Kidney capillary endothelial cell (primary cell): ENCODE measurements at regions not wholly inside any gene's neighbourhood (a gene's known extent, or its start where the extent isn't known, plus 50 kb on each side); places are given as distances from the start of the nearest gene placed in this dataset.
"Not testable (repeated sequence)": the region's sequence is repeated elsewhere in the genome, so short reads cannot be mapped to it uniquely, and the experiment has no call there.

Source experiments
- DNase-seq: peaks from one replicate; pipeline ENCODE4 v3.0.0-alpha.2; 2018; ENCODE audit warnings: low spot score

DNA sequence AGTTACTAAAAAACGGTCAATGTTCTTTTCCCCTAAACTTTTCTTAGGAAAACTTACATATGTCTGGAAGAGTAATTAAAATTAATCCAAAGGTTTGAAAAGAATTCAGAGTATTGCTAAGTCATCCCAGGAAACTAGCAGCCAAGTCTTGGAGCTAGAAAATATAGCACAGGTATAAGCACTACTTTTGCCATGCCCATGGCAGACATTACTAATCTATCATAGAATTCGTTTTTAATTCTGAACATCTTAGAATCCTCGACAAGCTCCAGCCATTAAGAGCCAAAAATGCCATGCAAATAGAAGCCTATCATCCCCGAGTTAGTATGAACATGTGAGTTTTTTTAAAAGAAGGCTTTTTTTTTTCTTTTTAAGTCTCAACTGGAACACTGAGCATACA, 395.0 kb downstream of the ZEB2 start:
- no peak for DNase-seq

DNA sequence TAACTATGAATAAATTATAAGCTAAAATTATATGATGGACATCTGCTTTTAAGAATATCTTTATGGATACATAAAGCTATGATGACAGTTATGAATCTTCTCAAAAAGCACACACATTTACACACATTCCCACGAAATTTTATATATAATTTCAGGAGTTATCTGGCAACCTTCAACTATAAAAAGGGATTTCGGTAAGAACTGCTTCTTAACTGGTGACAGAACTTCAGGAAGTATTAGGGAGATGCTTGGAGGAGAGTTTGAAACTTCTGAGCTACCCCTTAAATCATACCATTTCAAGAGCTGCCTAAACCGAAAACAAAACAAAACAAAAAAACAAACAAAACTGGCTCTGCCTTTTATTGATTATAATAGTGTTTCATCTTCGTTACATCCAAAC, 399.4 kb downstream of the ZEB2 start:
- no peak for DNase-seq

DNA sequence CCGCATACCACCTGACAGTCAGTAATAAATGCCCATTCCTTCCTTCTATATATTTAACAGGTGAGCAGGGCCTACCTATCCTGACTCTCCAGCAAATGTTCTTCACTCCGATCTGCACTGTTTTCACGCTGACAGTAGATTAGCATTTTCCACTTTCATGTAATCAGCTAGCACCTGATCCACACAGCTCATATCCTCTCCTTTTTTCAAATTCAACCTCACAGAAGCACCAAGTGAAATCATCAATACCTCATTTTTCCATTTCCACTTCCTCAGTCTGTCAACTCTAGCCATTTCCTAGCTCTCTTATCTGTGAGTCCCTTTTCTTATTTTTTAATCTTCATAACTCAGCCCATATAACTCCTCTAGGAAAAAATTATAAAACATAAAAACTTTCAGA, 402.8 kb downstream of the ZEB2 start:
- DNase-seq, result no peak

DNA sequence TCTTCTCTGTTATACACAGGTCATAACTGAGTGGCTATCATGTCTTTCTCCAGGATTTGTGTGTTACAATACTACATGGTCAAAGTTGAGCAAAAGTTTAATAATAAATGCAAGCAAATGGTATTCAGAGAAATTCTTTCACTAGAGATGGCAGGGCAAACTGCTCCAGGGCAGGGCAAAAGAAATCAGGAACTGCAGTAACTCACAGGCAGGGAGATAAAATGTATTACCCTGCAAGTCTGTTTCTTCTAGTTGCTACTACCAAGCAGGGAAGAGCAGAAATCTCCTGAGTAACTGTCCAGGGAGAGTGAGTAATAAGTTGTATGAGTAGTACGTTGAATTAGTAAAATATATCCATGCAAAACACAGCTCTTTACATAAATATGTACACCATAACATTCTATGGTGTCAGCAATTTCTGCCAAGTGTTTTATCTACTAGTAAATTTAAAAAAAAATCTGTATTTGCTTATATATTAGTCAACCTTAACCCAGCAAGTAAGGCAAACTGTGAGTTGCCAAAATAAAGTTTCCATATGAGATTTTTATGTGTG, 404.1 kb downstream of the ZEB2 start:
- no peak for DNase-seq

DNA sequence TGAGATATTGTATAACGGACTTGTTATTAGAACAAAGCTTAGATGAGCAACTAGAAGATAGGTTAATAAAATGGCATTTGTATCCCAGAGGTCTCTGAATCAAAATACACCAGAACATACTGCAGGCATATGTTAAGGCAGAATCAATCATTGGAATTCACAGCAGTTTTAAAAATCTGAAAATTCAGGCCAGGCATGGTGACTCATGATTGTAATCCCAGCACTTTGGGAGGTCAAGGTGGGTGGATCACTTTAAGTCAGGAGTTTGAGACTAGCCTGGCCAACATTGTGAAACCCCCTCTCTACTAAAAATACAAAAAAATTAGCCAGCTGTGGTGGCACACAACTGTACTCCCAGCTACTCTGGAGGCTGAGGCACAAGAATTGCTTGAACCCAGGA, 405.2 kb downstream of the ZEB2 start:
- no peak for DNase-seq

DNA sequence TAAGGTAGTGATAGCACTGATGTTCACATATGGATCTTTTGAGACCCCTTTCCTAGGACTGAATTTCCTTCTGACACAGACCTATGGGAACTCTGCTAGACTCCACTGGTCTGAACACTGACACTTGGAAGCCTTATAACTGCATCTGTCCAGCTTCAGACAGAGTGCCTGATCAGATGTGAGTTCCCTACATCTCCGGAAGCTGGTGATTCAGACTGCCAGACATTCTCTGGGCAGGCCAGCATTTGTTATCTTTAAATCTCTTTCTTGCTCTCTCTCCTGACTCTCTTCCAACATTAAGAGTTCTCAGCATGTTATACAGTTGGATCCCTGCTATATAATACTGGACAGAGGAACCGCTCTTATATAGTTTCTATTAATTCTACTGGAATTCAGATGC, 408.5 kb downstream of the ZEB2 start:
- no peak for DNase-seq

DNA sequence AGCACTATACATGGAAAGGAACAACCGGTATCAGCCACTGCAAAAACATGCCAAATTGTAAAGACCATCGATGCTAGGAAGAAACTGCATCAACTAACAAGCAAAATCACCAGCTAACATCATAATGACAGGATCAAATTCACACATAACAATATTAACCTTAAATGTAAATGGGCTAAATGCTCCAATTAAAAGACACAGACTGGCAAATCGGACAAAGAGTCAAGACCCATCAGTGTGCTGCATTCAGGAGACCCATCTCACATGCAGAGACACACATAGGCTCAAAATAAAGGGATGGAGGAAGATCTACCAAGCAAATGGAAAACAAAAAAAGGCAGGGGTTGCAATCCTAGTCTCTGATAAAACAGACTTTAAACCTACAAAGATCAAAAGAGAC, 413.8 kb downstream of the ZEB2 start:
- DNase-seq, result not testable (repeated sequence)

DNA sequence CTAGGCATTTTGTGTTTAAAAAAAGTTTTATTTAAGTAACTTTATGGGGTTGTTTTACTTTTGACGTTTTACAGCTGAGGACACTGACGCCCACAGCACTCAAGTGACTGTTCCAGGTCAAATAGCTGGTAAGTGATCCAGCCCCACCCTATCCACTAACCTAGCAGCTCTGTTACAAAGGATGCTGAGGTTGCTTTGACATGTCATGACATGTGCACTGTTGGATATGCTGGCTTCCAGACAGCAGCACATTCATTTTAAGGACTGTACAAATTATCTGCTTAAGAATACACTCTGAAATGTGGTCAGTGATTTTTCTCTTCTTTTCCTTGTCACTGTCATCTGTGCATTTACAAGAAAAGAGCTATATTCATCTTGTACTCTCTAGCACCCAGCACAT, 417.5 kb downstream of the ZEB2 start:
- DNase-seq, result no peak

DNA sequence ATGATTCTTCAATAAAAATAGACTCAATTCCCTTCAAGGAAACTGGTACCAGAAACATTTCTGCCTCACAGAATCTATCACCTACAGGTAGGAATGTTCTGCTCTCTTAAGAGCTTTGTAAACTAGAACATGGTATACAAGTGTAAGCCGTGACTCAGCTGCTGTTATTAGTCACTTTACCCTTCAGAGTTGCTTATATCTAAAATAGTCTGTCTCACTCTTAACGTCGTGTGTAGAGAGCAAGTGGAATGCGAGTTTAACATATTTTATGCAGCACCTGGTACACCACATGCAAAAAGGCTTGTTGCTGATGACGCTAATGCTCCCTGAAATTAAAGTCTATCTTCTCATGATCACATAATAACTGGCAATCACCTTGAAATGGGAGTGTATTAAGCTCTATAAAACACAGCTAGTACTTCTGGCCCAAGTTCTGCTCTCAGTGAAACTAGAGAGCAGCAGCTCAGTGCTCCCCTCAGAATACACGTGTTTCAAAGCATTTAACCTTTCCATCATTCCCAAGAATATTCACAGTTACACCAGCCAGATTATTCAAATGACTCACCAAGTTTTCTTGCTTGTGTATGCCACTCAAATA, 420.0 kb downstream of the ZEB2 start:
- no peak for DNase-seq

DNA sequence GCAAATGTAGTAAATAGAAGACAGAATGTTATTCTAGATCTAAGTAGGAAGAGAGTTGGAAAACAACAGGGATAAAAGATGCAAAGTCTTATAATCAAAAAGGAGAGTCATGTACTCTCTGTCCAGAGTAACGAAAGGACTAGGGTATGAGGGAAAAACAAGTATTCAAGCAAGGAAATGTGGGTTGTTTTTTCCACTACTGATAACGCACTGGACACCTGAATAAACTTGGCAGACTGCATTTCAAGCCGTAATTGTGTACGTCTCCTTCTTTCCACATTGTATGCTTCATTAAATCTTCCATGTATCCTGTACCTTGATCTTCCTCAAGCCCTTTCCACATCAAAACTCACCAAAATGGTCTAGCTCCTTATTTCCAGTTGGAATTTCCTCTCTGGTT, 420.6 kb downstream of the ZEB2 start:
- no peak for DNase-seq

DNA sequence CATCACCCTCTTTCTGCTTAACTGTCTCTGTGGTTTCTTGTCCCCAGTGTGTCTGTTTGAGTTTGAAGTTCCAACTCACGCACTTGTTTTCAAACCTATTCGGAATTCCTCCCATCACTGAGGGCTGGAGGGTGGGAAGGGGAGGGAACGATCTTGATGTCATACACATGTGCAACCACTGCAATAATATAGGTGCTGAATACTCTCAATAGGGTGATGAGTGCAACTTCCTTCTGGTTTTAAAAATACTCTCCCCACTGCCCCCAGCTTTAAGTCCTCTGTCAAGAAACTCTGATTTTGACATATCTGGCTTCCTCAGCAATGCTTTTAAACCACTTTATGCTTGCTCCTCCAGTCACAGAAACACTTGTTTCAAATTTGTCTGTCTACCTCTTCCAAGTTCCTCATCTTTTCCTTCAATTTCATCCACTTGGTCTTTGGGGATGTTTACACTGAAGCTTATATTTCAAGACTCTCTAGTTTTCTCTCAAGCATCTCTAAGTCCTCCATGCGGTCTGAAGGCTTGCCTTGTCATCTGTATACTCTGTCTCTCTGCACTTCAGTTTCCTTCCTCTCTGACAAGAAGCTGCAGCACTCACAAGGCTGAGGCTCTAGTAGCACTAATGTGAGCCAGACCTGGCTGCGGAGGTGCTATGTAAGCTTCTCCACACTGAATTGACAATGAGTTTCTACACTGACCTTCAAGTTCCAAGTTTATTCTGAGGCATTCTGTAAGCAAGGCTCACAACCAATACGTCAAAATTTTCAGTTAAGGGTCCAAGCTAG, 422.3 kb downstream of the ZEB2 start:
- no peak for DNase-seq

DNA sequence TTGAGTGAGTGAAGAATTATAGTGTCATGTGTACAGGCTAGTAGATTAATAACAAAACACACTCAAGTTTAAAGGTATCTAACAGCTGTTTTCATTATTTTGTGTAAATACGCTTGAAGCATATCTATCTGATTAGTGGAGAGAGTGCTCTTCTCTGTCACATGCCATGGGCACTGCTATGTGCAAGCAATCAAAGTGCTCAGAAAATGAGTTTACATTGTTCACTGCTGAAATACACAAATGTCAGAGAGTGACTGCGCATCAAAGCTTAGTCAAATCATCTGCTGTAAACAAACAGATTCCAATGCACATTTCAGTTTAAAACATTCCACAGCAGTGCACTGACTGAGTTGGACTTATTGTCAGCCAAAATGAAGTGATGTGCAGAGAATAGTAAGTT, 423.4 kb downstream of the ZEB2 start:
- no peak for DNase-seq

DNA sequence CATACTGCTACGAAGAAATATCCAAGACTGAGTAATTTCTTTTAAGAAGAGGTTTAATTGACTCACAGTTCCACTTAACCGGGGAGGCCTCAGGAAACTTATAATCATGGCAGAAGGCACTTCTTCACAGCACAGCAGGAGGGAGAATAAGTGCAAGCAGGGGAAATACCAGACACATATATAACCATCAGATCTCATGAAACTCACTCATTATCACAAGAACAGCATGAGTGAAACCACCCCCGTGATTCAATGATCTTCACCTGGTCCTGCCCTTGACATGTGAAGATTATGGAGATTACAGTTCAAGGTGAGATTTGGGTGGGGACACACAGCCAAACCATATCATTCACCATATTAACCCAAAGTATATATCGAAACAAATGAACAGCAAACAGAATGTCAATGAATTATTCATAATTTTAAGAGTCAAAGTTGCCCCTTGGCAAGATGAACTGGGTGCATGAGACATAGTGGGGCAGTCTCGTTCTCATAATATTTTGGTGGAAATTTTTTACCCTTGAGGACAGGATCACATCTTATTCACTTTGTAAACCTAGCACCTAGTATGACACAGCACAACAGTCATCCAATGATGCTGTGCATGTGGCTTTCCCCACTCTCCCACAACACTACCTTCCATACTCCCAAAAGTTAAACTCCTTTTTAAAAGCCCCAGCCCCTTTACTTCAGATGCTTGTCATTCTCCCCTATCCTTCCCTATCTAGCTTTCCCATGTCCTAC, 425.3 kb downstream of the ZEB2 start:
- no peak for DNase-seq

DNA sequence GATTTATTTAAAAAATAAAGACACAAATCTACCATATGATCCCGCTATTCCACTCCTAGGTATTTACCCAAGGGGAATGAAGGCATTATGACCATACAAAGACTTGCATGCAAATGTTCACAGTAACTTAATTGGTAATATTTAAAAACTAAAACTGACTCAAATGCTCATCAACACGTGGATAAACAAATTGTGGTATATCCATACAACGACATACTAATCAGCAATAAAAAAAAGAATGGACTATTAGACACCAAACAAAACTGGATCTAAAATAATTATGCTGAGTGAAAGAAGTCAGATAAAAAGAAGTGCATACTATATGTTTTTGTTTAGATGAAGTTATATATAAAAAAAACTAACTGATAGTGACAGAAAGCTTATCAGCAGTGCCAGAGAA, 428.3 kb downstream of the ZEB2 start:
- no peak for DNase-seq

DNA sequence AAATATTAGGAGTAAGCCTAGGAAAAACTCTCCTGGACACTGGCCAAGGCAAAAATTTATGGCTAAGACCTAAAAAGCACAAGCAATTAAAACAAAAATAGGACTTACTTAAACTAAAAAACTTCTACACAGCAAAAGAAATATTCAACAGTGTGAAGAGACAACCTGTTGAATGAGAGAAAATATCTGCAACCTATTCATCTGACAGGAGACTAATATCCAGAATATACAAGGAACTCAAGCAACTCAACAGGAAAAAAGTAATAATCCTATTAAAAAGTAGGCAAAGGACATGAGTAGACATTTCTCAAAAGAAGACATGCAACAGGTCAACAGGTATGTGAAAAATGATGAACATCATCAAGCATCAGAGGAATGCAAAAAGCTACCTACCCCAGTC, 431.1 kb downstream of the ZEB2 start:
- DNase-seq, result no peak

DNA sequence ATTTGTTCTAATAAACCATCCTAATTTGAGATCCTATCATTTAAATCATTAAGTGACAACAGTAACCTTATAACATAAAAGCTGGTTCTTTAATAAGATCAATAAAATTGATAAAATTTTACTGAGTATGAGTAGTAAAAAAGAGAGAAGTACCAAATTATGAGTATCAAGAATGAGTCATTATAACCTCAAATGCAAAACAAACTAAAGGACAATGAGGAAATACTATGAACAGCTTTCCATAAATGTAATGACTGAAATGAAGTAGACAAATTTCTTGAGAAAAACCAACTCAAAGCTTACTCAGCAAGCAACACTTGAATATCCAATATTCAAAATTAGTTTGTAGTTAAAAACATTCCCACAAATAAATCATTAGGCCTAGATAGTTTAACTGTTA, 433.0 kb downstream of the ZEB2 start:
- no peak for DNase-seq

DNA sequence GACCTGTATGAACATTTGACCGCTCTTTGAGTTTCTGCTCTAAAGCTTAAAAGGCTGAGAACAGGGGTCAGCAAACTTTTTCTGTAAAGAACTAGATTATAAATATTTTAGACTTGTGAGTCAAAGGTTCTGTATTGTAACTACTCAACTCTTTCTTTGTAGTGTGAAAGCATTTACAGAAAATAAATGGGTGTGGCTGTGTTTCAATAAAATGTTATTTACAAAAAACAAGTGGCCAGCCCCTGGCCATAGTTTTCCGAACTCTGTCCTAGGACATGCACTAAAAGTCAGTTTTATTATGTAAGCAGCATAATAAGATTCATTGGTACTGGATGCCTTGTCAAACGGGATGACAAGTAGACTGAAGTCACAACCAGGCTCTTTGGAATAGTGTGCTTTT, 434.9 kb downstream of the ZEB2 start:
- no peak for DNase-seq

DNA sequence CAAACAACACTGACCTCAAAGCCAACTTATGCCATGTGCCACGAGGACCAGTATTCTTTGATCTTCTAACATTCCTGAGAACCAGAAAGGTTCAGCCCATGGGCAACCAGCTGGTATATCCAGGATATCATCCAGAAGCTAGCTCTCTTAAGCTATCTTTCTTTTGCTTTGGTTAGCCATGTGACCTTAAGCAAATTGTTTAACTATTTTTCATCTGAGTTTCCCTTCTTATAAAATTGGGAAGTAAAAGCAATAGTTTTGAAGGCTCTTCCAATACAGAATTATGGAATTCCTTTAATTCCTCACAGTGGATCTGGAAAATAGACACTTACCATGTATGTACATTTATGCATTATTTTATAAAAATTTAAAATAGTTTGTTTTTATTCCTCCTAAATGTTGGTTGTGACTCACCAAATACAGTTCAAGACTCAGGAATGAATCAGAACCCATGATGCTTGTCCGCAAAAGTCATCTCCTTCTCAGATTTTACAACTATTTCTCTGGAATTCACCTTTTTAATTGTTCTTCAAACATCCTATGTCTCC, 435.7 kb downstream of the ZEB2 start:
- no peak for DNase-seq

DNA sequence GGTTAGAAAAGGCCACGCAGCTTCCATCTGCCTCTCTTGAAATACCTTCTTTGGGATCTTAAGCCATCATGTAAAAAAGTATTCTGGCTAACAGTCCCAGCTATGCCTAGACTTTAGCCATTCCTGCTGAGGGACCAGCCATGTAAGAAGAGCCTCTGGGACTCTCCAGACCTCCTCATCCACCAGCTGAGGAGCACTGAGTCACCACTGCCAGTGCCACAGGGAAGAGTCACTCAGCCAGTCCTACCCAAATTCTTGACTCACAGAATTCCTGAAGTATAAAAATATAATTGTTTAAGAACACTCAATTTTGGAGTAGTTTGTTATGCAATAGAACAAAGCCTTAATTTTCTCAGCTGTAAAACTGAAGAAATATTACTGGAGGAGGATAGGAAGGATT, 436.7 kb downstream of the ZEB2 start:
- no peak for DNase-seq

DNA sequence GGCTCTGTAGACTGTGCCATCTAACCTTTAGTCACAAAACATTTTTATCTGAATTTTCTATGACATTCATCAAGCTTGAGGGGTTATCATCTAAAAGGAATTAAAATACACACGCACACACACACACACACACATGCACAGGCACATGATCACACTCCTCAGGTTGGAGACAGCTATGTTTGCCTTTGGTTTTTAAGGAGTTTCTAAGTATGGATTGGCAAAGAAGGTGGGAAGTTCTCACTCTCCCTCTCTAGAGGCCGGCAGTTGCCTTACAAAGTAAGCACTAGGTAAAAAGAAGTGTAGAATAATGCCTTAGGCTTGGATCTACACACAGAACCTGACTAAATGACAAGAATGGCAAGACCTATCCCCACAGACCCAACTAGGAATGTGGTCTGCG, 437.1 kb downstream of the ZEB2 start:
- no peak for DNase-seq

DNA sequence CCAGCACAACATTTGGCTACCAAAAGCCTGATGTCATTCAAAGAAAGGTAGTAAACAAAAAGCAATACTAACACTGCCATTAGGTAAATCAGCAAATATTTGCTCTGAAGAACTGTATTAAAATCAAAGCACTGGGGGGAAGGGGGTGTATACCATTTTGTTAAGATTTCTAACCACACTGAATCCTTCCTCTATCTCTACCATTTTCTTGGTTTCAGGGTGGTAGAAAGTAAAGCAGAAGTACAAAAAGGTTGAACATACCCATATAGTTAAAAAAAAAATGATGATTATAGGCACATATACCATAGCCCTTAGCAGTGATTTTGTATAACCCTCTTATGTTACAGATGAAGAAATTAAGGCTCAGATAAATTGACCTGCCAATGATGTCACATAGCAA, 437.6 kb downstream of the ZEB2 start:
- no peak for DNase-seq

DNA sequence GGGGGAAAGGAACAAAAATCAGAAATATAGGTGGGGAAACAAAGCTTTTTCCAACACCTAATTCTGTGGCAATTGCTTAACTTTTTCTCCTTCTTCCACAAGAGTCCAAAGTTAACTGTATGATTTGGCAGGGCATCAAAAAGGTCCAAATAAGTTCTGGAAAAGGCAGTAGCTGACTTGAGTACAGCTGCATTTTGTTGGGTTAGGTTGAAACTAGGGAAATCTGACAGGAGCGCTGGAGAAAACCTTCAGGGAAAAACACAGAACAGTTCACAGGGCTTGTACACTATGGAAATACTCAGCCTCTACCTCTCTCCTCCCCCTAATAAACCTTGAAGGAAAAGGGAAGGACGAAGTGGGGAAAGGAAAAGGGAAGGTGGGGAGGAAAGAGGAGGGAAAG, 438.6 kb downstream of the ZEB2 start:
- DNase-seq, result no peak

DNA sequence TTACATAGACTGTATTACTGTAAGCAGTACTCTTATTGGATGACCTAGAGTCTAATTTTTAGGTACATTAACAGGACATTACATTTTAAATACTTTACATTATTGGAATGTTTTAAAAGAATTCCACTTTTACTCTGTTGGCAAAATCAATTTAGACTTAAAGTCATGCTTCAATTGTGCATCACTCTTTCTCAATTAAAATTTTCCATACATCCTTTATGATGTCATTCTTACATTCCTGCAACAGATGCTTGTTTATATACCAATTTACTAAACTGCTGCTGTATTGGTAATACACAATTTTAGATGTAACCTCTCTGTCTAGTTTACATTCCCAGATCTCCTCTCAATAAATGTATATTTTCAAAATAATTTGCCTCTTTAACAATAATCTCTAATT, 440.1 kb downstream of the ZEB2 start:
- DNase-seq, result no peak
